ENCODE measurements at regions not wholly inside any gene's neighbourhood (a gene's known extent, or its start where the extent isn't known, plus 50 kb on each side); places are given as distances from the start of the nearest gene placed in this dataset.

DNA sequence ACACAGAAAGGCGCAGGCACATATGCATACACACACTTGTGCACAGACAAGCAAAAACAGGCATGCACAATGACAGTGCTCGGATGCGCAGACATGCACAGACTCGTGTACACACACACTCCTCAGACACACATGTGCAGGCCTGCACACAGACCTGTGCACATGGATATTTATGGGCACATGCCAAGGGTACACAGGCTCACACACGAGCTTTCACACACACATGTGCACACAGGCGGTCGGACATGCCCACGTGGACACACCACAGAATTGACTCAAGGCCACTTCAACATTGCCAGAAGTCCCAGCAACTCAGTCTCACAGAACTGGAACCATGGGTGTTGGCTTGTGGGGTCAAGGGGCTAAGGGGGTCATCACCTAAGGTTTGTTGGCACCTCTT lies 206.8 kb downstream of the URI1 start:
- TF ChIP-seq EZH2 (IDR thresholded peaks at IDR 0.05; ENCODE audit: borderline replicate concordance, low read length): no peak
- TF ChIP-seq, protein P1, sequence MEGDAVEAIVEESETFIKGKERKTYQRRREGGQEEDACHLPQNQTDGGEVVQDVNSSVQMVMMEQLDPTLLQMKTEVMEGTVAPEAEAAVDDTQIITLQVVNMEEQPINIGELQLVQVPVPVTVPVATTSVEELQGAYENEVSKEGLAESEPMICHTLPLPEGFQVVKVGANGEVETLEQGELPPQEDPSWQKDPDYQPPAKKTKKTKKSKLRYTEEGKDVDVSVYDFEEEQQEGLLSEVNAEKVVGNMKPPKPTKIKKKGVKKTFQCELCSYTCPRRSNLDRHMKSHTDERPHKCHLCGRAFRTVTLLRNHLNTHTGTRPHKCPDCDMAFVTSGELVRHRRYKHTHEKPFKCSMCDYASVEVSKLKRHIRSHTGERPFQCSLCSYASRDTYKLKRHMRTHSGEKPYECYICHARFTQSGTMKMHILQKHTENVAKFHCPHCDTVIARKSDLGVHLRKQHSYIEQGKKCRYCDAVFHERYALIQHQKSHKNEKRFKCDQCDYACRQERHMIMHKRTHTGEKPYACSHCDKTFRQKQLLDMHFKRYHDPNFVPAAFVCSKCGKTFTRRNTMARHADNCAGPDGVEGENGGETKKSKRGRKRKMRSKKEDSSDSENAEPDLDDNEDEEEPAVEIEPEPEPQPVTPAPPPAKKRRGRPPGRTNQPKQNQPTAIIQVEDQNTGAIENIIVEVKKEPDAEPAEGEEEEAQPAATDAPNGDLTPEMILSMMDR (IDR thresholded peaks at IDR 0.05; ENCODE audit: low read length): no peak
- H3K27me3 ChIP-seq (ENCODE audit: insufficient read depth, low read length): no peaks in the 10 kb centered on the region
- no peak overlapping the region for H3K4me3 ChIP-seq (ENCODE audit: low read depth, low read length, poor library complexity, severe bottlenecking)
- no peaks in the 10 kb centered on the region for H3F3A ChIP-seq (ENCODE audit: insufficient read depth, low read length)
- H3K79me2 ChIP-seq (ENCODE audit: insufficient read depth, low read length): no peaks in the 10 kb centered on the region
- H3K27ac ChIP-seq (ENCODE audit: low read depth, low read length, poor library complexity, severe bottlenecking): no peak overlapping the region
- no peaks in the 10 kb centered on the region for H3K9me2 ChIP-seq (ENCODE audit: low read depth, low read length)
- no peaks in the 10 kb centered on the region for H4K20me1 ChIP-seq (ENCODE audit: insufficient read depth, low read length)
- no peaks in the 10 kb centered on the region for H3K36me3 ChIP-seq (ENCODE audit: insufficient read depth, low read length)
- no peak overlapping the region for H3K4me2 ChIP-seq (ENCODE audit: low read length)
- H3K9ac ChIP-seq (ENCODE audit: low read length): no peak overlapping the region
- no peak overlapping the region for H2AFZ ChIP-seq (ENCODE audit: low read length)
- H3K4me1 ChIP-seq (ENCODE audit: insufficient read depth, low read length, severe bottlenecking): no peaks in the 10 kb centered on the region
- no peaks in the 10 kb centered on the region for H3K9me3 ChIP-seq (ENCODE audit: low read length)

DNA sequence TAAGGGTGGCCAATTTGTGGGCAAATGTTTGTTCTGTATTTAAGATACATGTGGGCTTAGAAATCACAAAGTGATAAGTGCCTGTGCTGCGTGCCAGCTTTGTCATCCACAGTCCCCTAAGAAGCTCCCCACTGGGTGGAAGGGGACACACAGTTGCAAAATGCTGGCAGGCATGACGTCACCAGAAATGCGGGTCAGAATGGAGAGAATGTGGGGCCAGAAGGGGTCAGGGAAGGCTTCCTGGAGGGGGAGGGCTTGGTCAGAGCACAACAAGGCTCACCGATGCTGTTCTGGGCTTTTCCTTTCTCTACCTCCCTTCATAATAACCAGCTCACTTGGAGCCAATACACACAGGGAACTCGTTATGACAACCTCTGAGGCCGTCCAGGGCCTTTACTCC lies 207.3 kb downstream of the URI1 start:
- no peaks in the 10 kb centered on the region for H3F3A ChIP-seq (ENCODE audit: insufficient read depth, low read length)
- no peaks in the 10 kb centered on the region for H3K79me2 ChIP-seq (ENCODE audit: insufficient read depth, low read length)
- H3K4me2 ChIP-seq (ENCODE audit: low read length): no peak overlapping the region
- no peak overlapping the region for H3K4me3 ChIP-seq (ENCODE audit: low read depth, low read length, poor library complexity, severe bottlenecking)
- H3K9me2 ChIP-seq (ENCODE audit: low read depth, low read length): no peaks in the 10 kb centered on the region
- H3K27me3 ChIP-seq (ENCODE audit: insufficient read depth, low read length): no peaks in the 10 kb centered on the region
- H3K27ac ChIP-seq (ENCODE audit: low read depth, low read length, poor library complexity, severe bottlenecking): no peak overlapping the region
- TF ChIP-seq, protein P1 (IDR thresholded peaks at IDR 0.05; ENCODE audit: low read length): no peak
- TF ChIP-seq EZH2 (IDR thresholded peaks at IDR 0.05; ENCODE audit: borderline replicate concordance, low read length): no peak
- H3K9me3 ChIP-seq (ENCODE audit: low read length): no peaks in the 10 kb centered on the region
- H3K9ac ChIP-seq (ENCODE audit: low read length): no peak overlapping the region
- no peaks in the 10 kb centered on the region for H3K4me1 ChIP-seq (ENCODE audit: insufficient read depth, low read length, severe bottlenecking)
- H2AFZ ChIP-seq (ENCODE audit: low read length): no peak overlapping the region
- no peaks in the 10 kb centered on the region for H4K20me1 ChIP-seq (ENCODE audit: insufficient read depth, low read length)
- H3K36me3 ChIP-seq (ENCODE audit: insufficient read depth, low read length): no peaks in the 10 kb centered on the region

DNA sequence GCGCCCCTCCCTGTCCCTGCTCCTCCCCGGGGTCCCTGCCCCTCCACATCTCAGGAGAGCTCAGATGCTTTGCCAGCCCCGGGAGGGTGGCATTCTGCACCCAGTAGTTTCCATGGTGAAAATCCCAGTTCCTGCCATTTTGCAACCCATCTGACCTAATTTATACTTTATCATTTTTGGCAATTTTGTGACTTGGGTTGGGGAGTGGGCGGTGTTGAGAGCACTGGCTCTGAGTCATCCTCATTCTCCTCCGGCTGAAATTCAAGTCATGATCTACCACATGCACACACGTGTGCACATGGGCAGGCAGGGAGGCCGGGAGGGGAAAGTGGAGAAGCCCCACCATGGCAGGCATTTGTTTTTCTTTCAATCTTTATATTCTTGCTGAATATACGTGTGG lies 208.6 kb downstream of the URI1 start:
- Histone ChIP-seq H3K9ac (ENCODE audit: low read length) (no peak overlapping the region), H3K4me1 (ENCODE audit: insufficient read depth, low read length, severe bottlenecking) (no peaks in the 10 kb centered on the region), H3K4me3 (ENCODE audit: low read depth, low read length, poor library complexity, severe bottlenecking) (no peak overlapping the region), H3K79me2 (ENCODE audit: insufficient read depth, low read length) (no peaks in the 10 kb centered on the region), H3K36me3 (ENCODE audit: insufficient read depth, low read length) (no peaks in the 10 kb centered on the region), H3K4me2 (ENCODE audit: low read length) (no peak overlapping the region), H3K9me3 (ENCODE audit: low read length) (no peaks in the 10 kb centered on the region), H4K20me1 (ENCODE audit: insufficient read depth, low read length) (no peaks in the 10 kb centered on the region), H3K9me2 (ENCODE audit: low read depth, low read length) (no peaks in the 10 kb centered on the region), H2AFZ (ENCODE audit: low read length) (no peak overlapping the region), H3K27me3 (ENCODE audit: insufficient read depth, low read length) (no peaks in the 10 kb centered on the region), H3K27ac (ENCODE audit: low read depth, low read length, poor library complexity, severe bottlenecking) (no peak overlapping the region), H3F3A (ENCODE audit: insufficient read depth, low read length) (no peaks in the 10 kb centered on the region)
- no peak for TF ChIP-seq EZH2 (IDR thresholded peaks at IDR 0.05; ENCODE audit: borderline replicate concordance, low read length)
- TF ChIP-seq, protein P1 (IDR thresholded peaks at IDR 0.05; ENCODE audit: low read length): no peak
